K562 (cell line): ENCODE measurements at regions not wholly inside any gene's neighbourhood (a gene's known extent, or its start where the extent isn't known, plus 50 kb on each side); places are given as distances from the start of the nearest gene placed in this dataset.

ENCODE experiments used
- ATAC-seq: fragments of 200-7000 bp; cut with Tn5 transposase; 3 replicates; pipeline ENCODE4 v1.9.1; 2020; ENCODE audit warnings: moderate library complexity
- BruUV-seq: library from RNA; stranded (reverse); fragments of 400-500 nt; replicated peaks from 2 replicates; lab custom pipeline; 2021; lab: Mats Ljungman, UMichigan
- CTCF ChIA-PET: fragments of 300-600 bp; formaldehyde crosslinking; extraction: SDS; loops from one replicate; lab custom pipeline; 2021; ENCODE audit warnings: low intra/inter-chr PET ratio; lab: Yijun Ruan, JAX
- POLR2A ChIA-PET: fragments of 300-600, 350-650 bp; sonication (Branson Sonifier 250); formaldehyde crosslinking; extraction: SDS; loops from one replicate; lab custom pipeline; 2021; ENCODE audit warnings: antibody characterized with exemption, inconsistent platforms; lab: Yijun Ruan, JAX
- DNase-seq, 4 experiments: peaks; one replicate each; pipeline versions ENCODE4 v3.0.0 to v3.0.0-alpha.2; 2011 to 2018; ENCODE audit warnings: low spot score in 3 of 4, mixed read lengths in 3 of 4; ENCODE audit errors: extremely low read depth in 1 of 4
- FAIRE-seq: peaks from 2 replicates; lab custom pipeline; 2011; peaks lifted over from hg19 to GRCh38; lab: Jason Lieb, UNC
- H2AFZ ChIP-seq: 2 replicates; pipeline ENCODE4 v1.6.0; 2011; ENCODE audit warnings: low read depth, low read length, control low read depth, inconsistent platforms
- H3K27ac ChIP-seq: fragments of 200-600 bp; 3 replicates; pipeline ENCODE4 v1.8.0; 2011; ENCODE audit warnings: low read depth, mild to moderate bottlenecking, control low read depth, inconsistent platforms, low read length, moderate library complexity, mixed read lengths; ENCODE audit errors: extremely low read depth
- H3K27me3 ChIP-seq, 2 experiments: fragments of 300-600 bp in 1 of 2; 2 replicates in 1 of 2; 3 replicates in 1 of 2; pipeline versions ENCODE4 v1.6.0 to v1.8.0; 2011; ENCODE audit warnings: inconsistent platforms in 2 of 2, low read length in 2 of 2, mild to moderate bottlenecking in 1 of 2, mixed read lengths in 1 of 2, moderate library complexity in 1 of 2; ENCODE audit not compliant: control insufficient read depth in 2 of 2, insufficient read depth in 2 of 2
- H3K36me3 ChIP-seq: fragments of 300-600 bp; 3 replicates; pipeline ENCODE4 v1.8.0; 2011; ENCODE audit warnings: mild to moderate bottlenecking, low read length, inconsistent platforms; ENCODE audit not compliant: control insufficient read depth, insufficient read depth
- H3K4me1 ChIP-seq, 2 experiments: fragments of 200-600 bp in 1 of 2; replicated peaks in 1 of 2; 2 replicates in 1 of 2; 3 replicates in 1 of 2; pipeline versions ENCODE4 v1.5.1 to v1.8.0; 2011; ENCODE audit warnings: inconsistent platforms in 2 of 2, low read length in 2 of 2, mild to moderate bottlenecking in 1 of 2, mixed read lengths in 1 of 2, moderate library complexity in 1 of 2; ENCODE audit not compliant: control insufficient read depth in 2 of 2, insufficient read depth in 2 of 2
- H3K4me2 ChIP-seq: 2 replicates; pipeline ENCODE4 v1.6.1; 2011; ENCODE audit warnings: low read length, control low read depth, inconsistent platforms, mixed read lengths; ENCODE audit not compliant: insufficient read depth
- H3K4me3 ChIP-seq: fragments of 200-600 bp; sonication (generic), shearing (Covaris generic); 2 replicates; pipeline ENCODE4 v1.5.1; 2016; ENCODE audit warnings: control low read depth, inconsistent platforms
- H3K79me2 ChIP-seq: fragments of 200-600 bp; 3 replicates; pipeline ENCODE4 v1.8.0; 2011; ENCODE audit warnings: low read length, inconsistent platforms; ENCODE audit not compliant: control insufficient read depth, insufficient read depth
- H3K9ac ChIP-seq, 2 experiments: 2 replicates each; pipeline versions ENCODE4 v1.6.0 to v1.6.1; 2011; ENCODE audit warnings: low read depth in 2 of 2, low read length in 2 of 2, control low read depth in 1 of 2, inconsistent platforms in 1 of 2, mild to moderate bottlenecking in 1 of 2, mixed read lengths in 1 of 2; ENCODE audit not compliant: insufficient read depth in 1 of 2
- H3K9me1 ChIP-seq: one replicate; pipeline ENCODE4 v1.6.0; 2011; ENCODE audit warnings: inconsistent platforms, mild to moderate bottlenecking, low read length, moderate library complexity; ENCODE audit not compliant: control insufficient read depth, insufficient read depth
- H3K9me3 ChIP-seq: replicated peaks from 2 replicates; pipeline ENCODE4 v1.5.1; 2011; ENCODE audit warnings: low read depth, low read length, inconsistent platforms; ENCODE audit not compliant: control insufficient read depth, insufficient read depth
- H4K20me1 ChIP-seq: replicated peaks from 2 replicates; pipeline ENCODE4 v1.6.1; 2011; ENCODE audit warnings: low read length, inconsistent platforms, mixed read lengths; ENCODE audit not compliant: control insufficient read depth, insufficient read depth
- CBX5 ChIP-seq: IDR thresholded peaks from 2 replicates; pipeline ENCODE4 v1.6.1; 2014; ENCODE audit warnings: low read depth, borderline replicate concordance
- KDM4B ChIP-seq, 2 experiments: fragments of 450-650 bp in 1 of 2; sonication (generic) in 1 of 2; IDR thresholded peaks; 2 replicates each; pipeline ENCODE4 v1.6.1; 2016 to 2017; ENCODE audit warnings: borderline replicate concordance in 2 of 2, antibody characterized with exemption in 1 of 2, low read depth in 1 of 2, mild to moderate bottlenecking in 1 of 2
- MYBL2 ChIP-seq, 2 experiments: fragments of 450-650 bp in 1 of 2; sonication (generic) in 1 of 2; formaldehyde crosslinking in 1 of 2; IDR thresholded peaks; 2 replicates each; pipeline versions ENCODE4 v1.6.1 to v1.8.1; 2017 to 2022; ENCODE audit warnings: borderline replicate concordance in 1 of 2, inconsistent platforms in 1 of 2, low read depth in 1 of 2, mild to moderate bottlenecking in 1 of 2, missing genetic modification reagents in 1 of 2, moderate library complexity in 1 of 2
- SIRT6 ChIP-seq: IDR thresholded peaks from one replicate; pipeline ENCODE4 v1.6.1; 2012; ENCODE audit warnings: low read depth, mild to moderate bottlenecking, control low read depth, inconsistent platforms, low read length, moderate library complexity
- SMC3 ChIP-seq: conservative IDR thresholded peaks from 2 replicates; pipeline ENCODE4 v1.6.1; 2011; ENCODE audit warnings: low read depth, low read length, improper control_type of control experiment; ENCODE audit not compliant: insufficient read depth
- SNIP1 ChIP-seq: fragments of 450-650 bp; IDR thresholded peaks from 2 replicates; pipeline ENCODE4 v1.7.1; 2017; ENCODE audit warnings: low read depth, mild to moderate bottlenecking
- in situ Hi-C: fragments of 300-500 bp; cut with MboI; formaldehyde crosslinking; loops from 4 replicates; pipeline ENCODE4 v1.15.0; 2018; ENCODE audit warnings: inconsistent platforms, mixed read lengths
- intact Hi-C: fragments of 100-400 bp; cut with micrococcal nuclease; formaldehyde crosslinking; loops from 2 replicates; pipeline ENCODE4 v1.14.2; 2022
- TF ChIP-seq, protein P1 (sequence below), 2 experiments: fragments of 450-650 bp in 1 of 2; sonication (generic) in 1 of 2; formaldehyde crosslinking in 1 of 2; IDR thresholded peaks; 2 replicates each; pipeline versions ENCODE4 v1.7.1 to v1.9.0; 2016 to 2022; ENCODE audit warnings: inconsistent platforms in 1 of 2, mild to moderate bottlenecking in 1 of 2, missing genetic modification reagents in 1 of 2

DNA sequence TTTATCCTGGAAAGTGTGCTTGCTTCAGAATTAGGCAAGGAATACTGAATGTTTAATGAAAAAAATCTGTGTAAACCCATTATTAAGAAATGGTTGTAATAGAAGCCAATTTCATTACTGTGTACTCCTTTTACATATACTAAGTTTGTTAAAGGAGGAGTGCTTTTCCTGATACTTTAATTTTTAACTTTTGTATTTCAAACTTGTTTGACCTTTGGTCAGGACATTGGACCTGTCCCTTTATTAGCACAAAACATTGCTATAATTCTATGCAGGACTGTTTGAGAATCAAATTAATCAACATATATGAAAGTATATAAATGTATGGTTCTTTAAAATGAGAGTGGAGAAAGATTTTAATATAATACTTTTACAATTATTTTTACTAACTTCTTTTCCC is 659.6 kb downstream of the TMTC2 start:
- intact Hi-C loops = no loop called here
- H3K79me2 ChIP-seq = no peaks in the 10 kb centered on the region
- no peaks in the 10 kb centered on the region for H3K4me1 ChIP-seq
- DNase-seq = no peak
- ChIA-PET POLR2A (no interaction called here), CTCF (no interaction called here)
- H3K4me2 ChIP-seq = no peak overlapping the region
- no peaks in the 10 kb centered on the region for H3K36me3 ChIP-seq
- ATAC-seq = no peak
- in situ Hi-C loops = no loop called here
- no peaks in the 10 kb centered on the region for H3K27me3 ChIP-seq
- FAIRE-seq = no peak
- H4K20me1 ChIP-seq = no peaks in the 10 kb centered on the region
- no TSS peak for BruUV-seq
- no peak overlapping the region for H3K4me3 ChIP-seq
- H3K9ac ChIP-seq = no peak overlapping the region
- no peaks in the 10 kb centered on the region for H3K9me3 ChIP-seq
- H3K9me1 ChIP-seq = no peaks in the 10 kb centered on the region
- H3K27ac ChIP-seq = no peak overlapping the region
- H2AFZ ChIP-seq = no peak overlapping the region
- no peak for TF ChIP-seq KDM4B (IDR thresholded peaks at IDR 0.05; ENCODE audit: borderline replicate concordance in 2 of 2, low read depth in 1 of 2)
- TF ChIP-seq MYBL2 (IDR thresholded peaks at IDR 0.05; ENCODE audit: low read depth) = no peak
- no peak for TF ChIP-seq MYBL2 (CRISPR knock-in tag; IDR thresholded peaks at IDR 0.05; ENCODE audit: borderline replicate concordance)

DNA sequence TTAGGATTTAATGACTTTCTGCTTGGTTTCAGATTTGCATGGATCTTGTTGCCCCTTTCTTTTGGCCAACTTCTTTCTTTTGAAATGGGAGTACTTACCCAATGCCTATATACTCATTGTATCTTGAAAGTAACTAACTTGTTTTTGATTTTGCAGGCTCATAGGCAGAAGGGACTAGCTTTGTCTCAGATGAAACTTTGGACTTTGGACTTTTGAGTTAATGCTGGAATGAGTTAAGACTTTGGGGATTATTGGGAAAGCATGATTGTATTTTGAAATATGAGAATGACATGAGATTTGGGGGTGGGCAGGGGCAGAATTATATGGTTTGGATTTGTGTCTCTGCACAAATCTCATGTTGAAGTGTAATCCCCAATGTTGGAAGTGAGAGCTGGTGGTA is 657.1 kb downstream of the TMTC2 start:
- H3K9me1 ChIP-seq = no peaks in the 10 kb centered on the region
- no peaks in the 10 kb centered on the region for H3K9me3 ChIP-seq
- DNase-seq (no peak), FAIRE-seq (no peak), ATAC-seq (no peak)
- no peak overlapping the region for H3K9ac ChIP-seq
- H3K27ac ChIP-seq = no peak overlapping the region
- H3K79me2 ChIP-seq = no peaks in the 10 kb centered on the region
- H3K36me3 ChIP-seq = no peaks in the 10 kb centered on the region
- no peaks in the 10 kb centered on the region for H3K27me3 ChIP-seq
- intact Hi-C loops = no loop called here
- H2AFZ ChIP-seq = no peak overlapping the region
- no peak overlapping the region for H3K4me2 ChIP-seq
- BruUV-seq = no TSS peak
- ChIA-PET CTCF (no interaction called here), POLR2A (no interaction called here)
- no peak overlapping the region for H3K4me3 ChIP-seq
- no peaks in the 10 kb centered on the region for H4K20me1 ChIP-seq
- in situ Hi-C loops = no loop called here
- H3K4me1 ChIP-seq = no peaks in the 10 kb centered on the region
- TF ChIP-seq CBX5 (no peak), SMC3 (no peak), SIRT6 (no peak), SNIP1 (no peak)
- TF ChIP-seq, protein P1, sequence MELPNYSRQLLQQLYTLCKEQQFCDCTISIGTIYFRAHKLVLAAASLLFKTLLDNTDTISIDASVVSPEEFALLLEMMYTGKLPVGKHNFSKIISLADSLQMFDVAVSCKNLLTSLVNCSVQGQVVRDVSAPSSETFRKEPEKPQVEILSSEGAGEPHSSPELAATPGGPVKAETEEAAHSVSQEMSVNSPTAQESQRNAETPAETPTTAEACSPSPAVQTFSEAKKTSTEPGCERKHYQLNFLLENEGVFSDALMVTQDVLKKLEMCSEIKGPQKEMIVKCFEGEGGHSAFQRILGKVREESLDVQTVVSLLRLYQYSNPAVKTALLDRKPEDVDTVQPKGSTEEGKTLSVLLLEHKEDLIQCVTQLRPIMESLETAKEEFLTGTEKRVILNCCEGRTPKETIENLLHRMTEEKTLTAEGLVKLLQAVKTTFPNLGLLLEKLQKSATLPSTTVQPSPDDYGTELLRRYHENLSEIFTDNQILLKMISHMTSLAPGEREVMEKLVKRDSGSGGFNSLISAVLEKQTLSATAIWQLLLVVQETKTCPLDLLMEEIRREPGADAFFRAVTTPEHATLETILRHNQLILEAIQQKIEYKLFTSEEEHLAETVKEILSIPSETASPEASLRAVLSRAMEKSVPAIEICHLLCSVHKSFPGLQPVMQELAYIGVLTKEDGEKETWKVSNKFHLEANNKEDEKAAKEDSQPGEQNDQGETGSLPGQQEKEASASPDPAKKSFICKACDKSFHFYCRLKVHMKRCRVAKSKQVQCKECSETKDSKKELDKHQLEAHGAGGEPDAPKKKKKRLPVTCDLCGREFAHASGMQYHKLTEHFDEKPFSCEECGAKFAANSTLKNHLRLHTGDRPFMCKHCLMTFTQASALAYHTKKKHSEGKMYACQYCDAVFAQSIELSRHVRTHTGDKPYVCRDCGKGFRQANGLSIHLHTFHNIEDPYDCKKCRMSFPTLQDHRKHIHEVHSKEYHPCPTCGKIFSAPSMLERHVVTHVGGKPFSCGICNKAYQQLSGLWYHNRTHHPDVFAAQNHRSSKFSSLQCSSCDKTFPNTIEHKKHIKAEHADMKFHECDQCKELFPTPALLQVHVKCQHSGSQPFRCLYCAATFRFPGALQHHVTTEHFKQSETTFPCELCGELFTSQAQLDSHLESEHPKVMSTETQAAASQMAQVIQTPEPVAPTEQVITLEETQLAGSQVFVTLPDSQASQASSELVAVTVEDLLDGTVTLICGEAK (IDR thresholded peaks at IDR 0.05) = no peak
- TF ChIP-seq, protein P1 (CRISPR knock-in tag; IDR thresholded peaks at IDR 0.05) = no peak
